ENCODE measurements at regions not wholly inside any gene's neighbourhood (a gene's known extent, or its start where the extent isn't known, plus 50 kb on each side); places are given as distances from the start of the nearest gene placed in this dataset.

DNA sequence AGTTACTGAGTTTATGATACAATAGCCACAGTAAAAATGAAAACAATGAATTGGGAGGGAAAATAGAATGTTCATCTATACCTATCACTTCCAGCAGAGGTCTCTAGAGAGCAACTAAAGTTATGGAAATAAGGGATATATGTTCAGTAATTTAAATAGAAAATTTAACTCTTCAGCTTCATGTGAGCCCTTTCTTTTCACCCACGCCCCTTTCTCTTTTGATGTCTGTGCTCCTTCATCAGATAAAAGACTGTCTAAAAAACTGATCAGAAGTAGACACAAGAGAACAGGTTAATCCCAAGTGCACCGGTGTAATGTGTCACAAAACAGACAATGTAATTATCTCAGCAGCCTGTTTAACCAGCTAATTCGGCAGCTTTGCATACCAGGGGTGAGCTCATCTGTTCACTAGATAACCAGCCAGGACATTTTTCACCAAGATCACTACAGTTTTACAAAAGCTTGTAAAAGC lies 238.5 kb upstream of the ERBB4 start:
- Mint-ChIP-seq H3K4me1 (ENCODE audit: low read depth) (peaks cover 34% of the 10 kb centered on the region), H3K27me3 (ENCODE audit: insufficient read depth) (no peaks in the 10 kb centered on the region), H3K4me3 (peak overlapping the region; percentile 82), H3K36me3 (ENCODE audit: low read depth) (no peaks in the 10 kb centered on the region), H3K27ac (peak overlapping the region; percentile 71), H3K9me3 (no peaks in the 10 kb centered on the region)
- TF ChIP-seq, protein P1, sequence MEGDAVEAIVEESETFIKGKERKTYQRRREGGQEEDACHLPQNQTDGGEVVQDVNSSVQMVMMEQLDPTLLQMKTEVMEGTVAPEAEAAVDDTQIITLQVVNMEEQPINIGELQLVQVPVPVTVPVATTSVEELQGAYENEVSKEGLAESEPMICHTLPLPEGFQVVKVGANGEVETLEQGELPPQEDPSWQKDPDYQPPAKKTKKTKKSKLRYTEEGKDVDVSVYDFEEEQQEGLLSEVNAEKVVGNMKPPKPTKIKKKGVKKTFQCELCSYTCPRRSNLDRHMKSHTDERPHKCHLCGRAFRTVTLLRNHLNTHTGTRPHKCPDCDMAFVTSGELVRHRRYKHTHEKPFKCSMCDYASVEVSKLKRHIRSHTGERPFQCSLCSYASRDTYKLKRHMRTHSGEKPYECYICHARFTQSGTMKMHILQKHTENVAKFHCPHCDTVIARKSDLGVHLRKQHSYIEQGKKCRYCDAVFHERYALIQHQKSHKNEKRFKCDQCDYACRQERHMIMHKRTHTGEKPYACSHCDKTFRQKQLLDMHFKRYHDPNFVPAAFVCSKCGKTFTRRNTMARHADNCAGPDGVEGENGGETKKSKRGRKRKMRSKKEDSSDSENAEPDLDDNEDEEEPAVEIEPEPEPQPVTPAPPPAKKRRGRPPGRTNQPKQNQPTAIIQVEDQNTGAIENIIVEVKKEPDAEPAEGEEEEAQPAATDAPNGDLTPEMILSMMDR (IDR thresholded peaks at IDR 0.05), result peak; percentile 89
- DNase-seq, result peak; percentile 50

DNA sequence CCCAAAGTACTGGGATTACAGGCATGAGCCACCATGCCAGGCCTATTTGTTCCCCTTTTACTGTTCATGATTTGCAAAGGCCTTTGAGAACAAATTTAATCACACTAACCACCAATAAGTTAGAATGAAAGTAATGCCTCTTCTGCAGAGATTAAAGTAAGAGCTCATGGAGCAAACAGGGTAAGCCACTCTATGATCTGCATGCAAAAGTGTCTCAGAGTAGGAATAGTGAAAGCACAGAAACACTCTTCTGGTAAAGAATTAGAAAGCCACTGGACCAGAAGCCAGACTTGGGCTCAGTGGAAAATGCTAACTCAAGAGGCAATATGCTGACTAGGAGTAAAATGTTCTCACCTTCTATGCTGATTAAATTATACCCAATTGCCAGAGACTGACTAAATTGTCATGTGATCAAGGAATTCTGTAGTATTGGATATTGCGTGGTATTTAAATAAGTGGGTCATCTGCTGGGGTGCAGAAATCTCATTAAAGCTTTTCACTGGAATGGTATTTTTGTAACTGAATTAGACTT lies 235.3 kb upstream of the ERBB4 start:
- Mint-ChIP-seq H3K27me3 (ENCODE audit: insufficient read depth) (no peaks in the 10 kb centered on the region), H3K4me3 (no peak overlapping the region), H3K27ac (no peak overlapping the region), H3K4me1 (ENCODE audit: low read depth) (peaks cover 33% of the 10 kb centered on the region), H3K36me3 (ENCODE audit: low read depth) (no peaks in the 10 kb centered on the region), H3K9me3 (no peaks in the 10 kb centered on the region)
- TF ChIP-seq, protein P1 (IDR thresholded peaks at IDR 0.05), result no peak
- no peak for DNase-seq

DNA sequence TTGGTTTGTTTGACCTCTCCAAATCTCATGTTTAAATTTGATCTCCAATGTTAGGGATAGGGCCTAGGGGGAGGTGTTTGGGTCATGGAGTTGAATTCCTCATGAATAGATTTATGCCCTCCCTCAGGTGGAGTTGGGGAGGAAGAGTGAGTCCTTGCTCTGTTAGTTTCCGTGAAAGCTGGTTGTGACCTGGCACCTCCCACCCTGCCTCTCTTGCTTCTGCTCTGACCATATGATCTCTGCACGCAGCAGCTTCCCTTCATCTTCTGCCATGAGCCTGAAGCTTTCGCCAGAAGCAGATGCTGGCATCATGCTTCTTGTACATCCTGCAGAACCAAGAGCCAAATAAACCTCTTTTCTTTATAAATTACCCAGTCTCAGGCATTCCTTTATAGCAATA lies 231.6 kb upstream of the ERBB4 start:
- TF ChIP-seq, protein P1 (IDR thresholded peaks at IDR 0.05), result no peak
- no peaks in the 10 kb centered on the region for H3K36me3 Mint-ChIP-seq (ENCODE audit: low read depth)
- DNase-seq, result no peak
- H3K4me3 Mint-ChIP-seq, result no peak overlapping the region; the same call in 1 of the 2 replicates
- no peaks in the 10 kb centered on the region for H3K9me3 Mint-ChIP-seq
- H3K27me3 Mint-ChIP-seq (ENCODE audit: insufficient read depth), result no peaks in the 10 kb centered on the region
- H3K4me1 Mint-ChIP-seq (ENCODE audit: low read depth), result peaks cover 22% of the 10 kb centered on the region
- no peak overlapping the region for H3K27ac Mint-ChIP-seq

DNA sequence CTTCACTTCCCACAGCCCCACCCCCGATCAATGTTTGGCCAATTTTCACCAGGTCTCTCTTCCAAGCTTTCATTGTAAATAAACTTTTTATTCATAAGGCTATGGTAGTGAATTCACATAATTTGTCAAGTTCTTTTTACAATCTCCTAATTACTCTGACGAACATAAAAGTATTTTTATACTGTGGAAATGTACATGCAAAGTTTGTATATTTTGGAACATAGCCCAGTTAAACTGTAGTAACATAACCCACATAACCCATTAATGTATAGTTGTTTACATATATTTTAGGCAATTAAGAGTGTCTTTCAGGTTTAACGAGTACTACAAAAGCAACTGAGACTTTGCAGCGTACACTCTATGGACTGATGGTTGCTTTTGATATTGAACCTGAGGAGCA lies 228.3 kb upstream of the ERBB4 start:
- H3K27me3 Mint-ChIP-seq (ENCODE audit: insufficient read depth), result no peaks in the 10 kb centered on the region
- no peaks in the 10 kb centered on the region for H3K36me3 Mint-ChIP-seq (ENCODE audit: low read depth)
- H3K4me3 Mint-ChIP-seq, result no peak overlapping the region
- TF ChIP-seq, protein P1 (IDR thresholded peaks at IDR 0.05), result no peak
- no peaks in the 10 kb centered on the region for H3K9me3 Mint-ChIP-seq
- DNase-seq, result no peak
- H3K27ac Mint-ChIP-seq, result no peak overlapping the region
- peaks cover 13% of the 10 kb centered on the region for H3K4me1 Mint-ChIP-seq (ENCODE audit: low read depth)

DNA sequence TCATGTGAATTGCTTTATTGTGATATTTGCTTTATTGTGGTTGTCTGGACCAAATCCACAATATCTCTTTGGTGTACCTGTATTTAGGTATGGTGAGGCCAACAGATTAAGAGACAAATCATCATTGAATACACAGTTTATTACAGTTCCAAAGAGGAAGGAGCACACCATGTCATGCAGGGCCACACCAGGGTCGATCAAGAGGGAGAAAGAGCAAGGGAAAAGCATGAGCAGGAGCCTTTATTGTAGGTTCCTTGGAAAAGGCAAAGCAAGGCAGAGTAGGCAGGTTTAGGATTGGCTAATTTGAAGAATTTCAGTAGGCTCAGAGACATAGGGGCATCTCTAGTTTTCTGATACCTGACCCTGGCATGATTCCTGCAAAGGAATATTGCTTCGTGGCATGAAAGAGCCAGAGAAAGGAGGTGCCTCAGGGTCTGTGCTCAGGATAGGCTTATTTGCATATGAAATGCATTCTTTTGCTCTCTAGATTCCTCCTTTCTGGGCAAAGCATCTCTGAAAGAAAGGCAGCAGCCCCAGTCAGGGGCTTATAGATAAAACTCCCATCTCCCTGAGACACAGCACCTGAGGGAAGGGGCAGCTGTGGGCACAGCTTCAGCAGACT lies 214.2 kb upstream of the ERBB4 start:
- Mint-ChIP-seq H3K4me1 (ENCODE audit: low read depth) (no peaks in the 10 kb centered on the region), H3K27ac (no peak overlapping the region), H3K27me3 (ENCODE audit: insufficient read depth) (peaks cover 2% of the 10 kb centered on the region; the same call in 1 of the 2 replicates), H3K4me3 (no peak overlapping the region), H3K9me3 (peaks cover 18% of the 10 kb centered on the region), H3K36me3 (ENCODE audit: low read depth) (peaks cover 10% of the 10 kb centered on the region)
- TF ChIP-seq, protein P1 (IDR thresholded peaks at IDR 0.05), result no peak
- no peak for DNase-seq

Data from HFFc6 (cell line).